ENCODE measurements at regions not wholly inside any gene's neighbourhood (a gene's known extent, or its start where the extent isn't known, plus 50 kb on each side); places are given as distances from the start of the nearest gene placed in this dataset.

GRCh38 chr4:178781779-178782178 is 1339.5 kb upstream of the AGA start:
- TF ChIP-seq CTCF (IDR thresholded peaks at IDR 0.05; ENCODE audit: insufficient read depth, low read length) (no peak), GABPA (IDR thresholded peaks at IDR 0.05; ENCODE audit: low read depth) (no peak), REST (IDR thresholded peaks at IDR 0.05; ENCODE audit: insufficient replicate concordance, low read depth) (no peak), POLR2AphosphoS5 (IDR thresholded peaks at IDR 0.05; ENCODE audit: low read depth) (no peak), SPI1 (IDR thresholded peaks at IDR 0.05; ENCODE audit: borderline replicate concordance, low read depth) (no peak)

GRCh38 chr4:178784491-178784890 is 1342.3 kb upstream of the AGA start:
- H3K27me3 ChIP-seq (ENCODE audit: insufficient read depth, poor library complexity, severe bottlenecking) = no peaks in the 10 kb centered on the region
- H3K4me3 ChIP-seq (replicated peaks; ENCODE audit: insufficient read depth, low read length) = no peak overlapping the region
- H3K27ac ChIP-seq (replicated peaks) = no peak overlapping the region
- DNase-seq (ENCODE audit: low read depth in 1 of 2, low spot score in 1 of 2) = no peak
- TF ChIP-seq GABPA (IDR thresholded peaks at IDR 0.05; ENCODE audit: low read depth) = no peak
- TF ChIP-seq CTCF (IDR thresholded peaks at IDR 0.05; ENCODE audit: insufficient read depth, low read length) = no peak
- no peak for TF ChIP-seq SPI1 (IDR thresholded peaks at IDR 0.05; ENCODE audit: borderline replicate concordance, low read depth)
- no peak for TF ChIP-seq POLR2AphosphoS5 (IDR thresholded peaks at IDR 0.05; ENCODE audit: low read depth)
- no peak for TF ChIP-seq REST (IDR thresholded peaks at IDR 0.05; ENCODE audit: insufficient replicate concordance, low read depth)

More at GRCh38 chr4:178781779-178782178, 1339.5 kb upstream of the AGA start:
- no peak overlapping the region for H3K27ac ChIP-seq (replicated peaks)
- no peak overlapping the region for H3K4me3 ChIP-seq (replicated peaks; ENCODE audit: insufficient read depth, low read length)
- no peaks in the 10 kb centered on the region for H3K27me3 ChIP-seq (ENCODE audit: insufficient read depth, poor library complexity, severe bottlenecking)
- DNase-seq (ENCODE audit: low read depth in 1 of 2, low spot score in 1 of 2) = no peak

GRCh38 chr4:178789279-178789678 is 1347.0 kb upstream of the AGA start:
- no peak for DNase-seq (ENCODE audit: low read depth in 1 of 2, low spot score in 1 of 2)
- TF ChIP-seq REST (IDR thresholded peaks at IDR 0.05; ENCODE audit: insufficient replicate concordance, low read depth) (no peak), SPI1 (IDR thresholded peaks at IDR 0.05; ENCODE audit: borderline replicate concordance, low read depth) (no peak), CTCF (IDR thresholded peaks at IDR 0.05; ENCODE audit: insufficient read depth, low read length) (no peak), POLR2AphosphoS5 (IDR thresholded peaks at IDR 0.05; ENCODE audit: low read depth) (no peak), GABPA (IDR thresholded peaks at IDR 0.05; ENCODE audit: low read depth) (no peak)
- no peaks in the 10 kb centered on the region for H3K27me3 ChIP-seq (ENCODE audit: insufficient read depth, poor library complexity, severe bottlenecking)
- no peak overlapping the region for H3K4me3 ChIP-seq (replicated peaks; ENCODE audit: insufficient read depth, low read length)
- H3K27ac ChIP-seq (replicated peaks) = no peak overlapping the region

Data from HL-60 (cell line).